SU-DHL-6 (cell line): ENCODE measurements at regions not wholly inside any gene's neighbourhood (a gene's known extent, or its start where the extent isn't known, plus 50 kb on each side); places are given as distances from the start of the nearest gene placed in this dataset.

Experiments
- EZH2phosphoT487 ChIP-seq: fragments of 200-600 bp; sonication (generic), shearing (Covaris generic); conservative IDR thresholded peaks from 2 replicates; pipeline ENCODE4 v1.6.1; 2018; ENCODE audit warnings: mild to moderate bottlenecking, antibody characterized with exemption, low read length, moderate library complexity, mixed read lengths
- TF ChIP-seq, protein P1 (sequence below): fragments of 200-600 bp; sonication (generic); IDR thresholded peaks from one replicate; pipeline ENCODE4 v1.5.1; 2017; ENCODE audit warnings: antibody characterized with exemption, mild to moderate bottlenecking, low read length, moderate library complexity; ENCODE audit not compliant: insufficient read depth, poor library complexity, severe bottlenecking

DNA sequence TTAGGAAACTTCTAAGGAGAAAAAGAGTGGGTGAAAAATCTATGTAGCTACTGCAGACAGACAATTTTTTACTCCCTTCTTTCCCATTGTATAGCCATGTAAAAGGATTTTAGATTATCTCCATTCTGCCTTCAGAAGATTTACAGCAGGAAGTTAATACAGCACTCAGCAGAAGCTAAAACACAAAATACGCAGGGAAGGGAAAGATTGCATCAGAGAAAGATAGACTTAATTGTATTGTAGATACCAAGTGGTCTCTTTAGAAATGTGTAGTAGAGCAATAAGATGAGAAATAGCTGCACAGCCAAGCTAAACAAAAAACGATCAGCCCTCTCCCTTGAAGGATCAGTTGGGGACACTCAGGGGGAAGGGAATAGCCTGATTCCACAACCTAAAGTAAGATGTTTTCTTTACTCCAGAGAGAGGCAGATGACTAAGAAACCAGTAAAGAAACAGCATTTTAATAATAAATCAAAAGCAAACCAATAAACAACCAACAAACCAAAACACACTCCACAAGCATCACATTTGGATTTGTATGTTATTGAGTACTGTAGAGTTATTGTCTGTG lies 236.7 kb upstream of the SLITRK1 start:
- TF ChIP-seq, protein P1, sequence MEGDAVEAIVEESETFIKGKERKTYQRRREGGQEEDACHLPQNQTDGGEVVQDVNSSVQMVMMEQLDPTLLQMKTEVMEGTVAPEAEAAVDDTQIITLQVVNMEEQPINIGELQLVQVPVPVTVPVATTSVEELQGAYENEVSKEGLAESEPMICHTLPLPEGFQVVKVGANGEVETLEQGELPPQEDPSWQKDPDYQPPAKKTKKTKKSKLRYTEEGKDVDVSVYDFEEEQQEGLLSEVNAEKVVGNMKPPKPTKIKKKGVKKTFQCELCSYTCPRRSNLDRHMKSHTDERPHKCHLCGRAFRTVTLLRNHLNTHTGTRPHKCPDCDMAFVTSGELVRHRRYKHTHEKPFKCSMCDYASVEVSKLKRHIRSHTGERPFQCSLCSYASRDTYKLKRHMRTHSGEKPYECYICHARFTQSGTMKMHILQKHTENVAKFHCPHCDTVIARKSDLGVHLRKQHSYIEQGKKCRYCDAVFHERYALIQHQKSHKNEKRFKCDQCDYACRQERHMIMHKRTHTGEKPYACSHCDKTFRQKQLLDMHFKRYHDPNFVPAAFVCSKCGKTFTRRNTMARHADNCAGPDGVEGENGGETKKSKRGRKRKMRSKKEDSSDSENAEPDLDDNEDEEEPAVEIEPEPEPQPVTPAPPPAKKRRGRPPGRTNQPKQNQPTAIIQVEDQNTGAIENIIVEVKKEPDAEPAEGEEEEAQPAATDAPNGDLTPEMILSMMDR = no peak
- no peak for TF ChIP-seq EZH2phosphoT487
